HG02610 (cell line): ENCODE measurements at regions not wholly inside any gene's neighbourhood (a gene's known extent, or its start where the extent isn't known, plus 50 kb on each side); places are given as distances from the start of the nearest gene placed in this dataset.
"Not testable (repeated sequence)": the region's sequence is repeated elsewhere in the genome, so short reads cannot be mapped to it uniquely, and the experiment has no call there.

Source experiments
- ATAC-seq: cut with Tn5 transposase; IDR thresholded peaks from one replicate; pipeline ENCODE4 v1.9.1; 2021; ENCODE audit warnings: mild to moderate bottlenecking, moderate library complexity; ENCODE audit not compliant: unreplicated experiment

- no peak for ATAC-seq
These were observed 66.1 kb downstream of the RBMX2 start for GRCh38 chrX:130467936-130468335.

DNA sequence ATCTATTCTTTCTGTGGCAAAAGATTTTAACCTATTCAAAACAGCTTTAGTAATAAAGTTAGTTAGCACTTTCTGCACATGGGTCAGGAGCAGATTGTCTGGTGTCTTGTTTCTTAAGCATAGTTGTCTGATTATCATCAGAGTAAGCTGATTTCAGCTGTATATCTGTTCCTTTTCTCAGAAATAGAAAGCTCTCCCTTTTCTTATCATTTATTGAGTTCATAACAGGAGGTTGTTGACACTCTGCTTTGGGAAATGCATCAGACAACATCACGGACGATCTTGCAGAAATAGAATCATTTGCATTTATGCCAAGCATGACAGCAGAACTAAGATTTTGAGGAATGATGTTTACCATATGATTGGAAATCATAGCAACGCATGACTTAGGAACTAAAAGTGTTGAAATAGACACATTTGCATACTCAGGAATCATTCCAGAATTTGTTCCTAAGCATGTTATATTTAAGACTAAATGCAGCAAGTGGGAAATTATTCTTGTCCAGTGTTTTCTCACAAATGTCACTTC is 66.7 kb downstream of the RBMX2 start:
- no peak for ATAC-seq

DNA sequence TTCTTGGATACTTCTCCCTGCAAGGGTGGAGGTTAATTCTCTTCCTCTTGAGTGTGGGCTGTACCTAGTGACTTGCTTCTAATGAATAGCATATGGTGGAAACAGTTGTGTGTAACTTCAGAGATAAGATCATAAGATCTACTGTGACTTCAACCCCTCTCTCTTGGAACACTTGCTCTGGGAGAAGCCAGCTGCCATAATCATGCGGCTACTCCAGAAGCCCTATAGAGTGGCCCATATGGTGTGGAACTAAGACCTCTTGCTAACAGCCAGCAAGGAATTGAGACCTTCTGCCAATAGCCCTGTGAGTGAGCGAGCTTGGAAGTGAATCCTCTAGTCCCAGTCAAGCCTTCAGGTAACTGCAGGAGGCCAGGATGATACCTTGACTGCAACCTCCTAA is 81.1 kb downstream of the RBMX2 start:
- ATAC-seq: no peak

DNA sequence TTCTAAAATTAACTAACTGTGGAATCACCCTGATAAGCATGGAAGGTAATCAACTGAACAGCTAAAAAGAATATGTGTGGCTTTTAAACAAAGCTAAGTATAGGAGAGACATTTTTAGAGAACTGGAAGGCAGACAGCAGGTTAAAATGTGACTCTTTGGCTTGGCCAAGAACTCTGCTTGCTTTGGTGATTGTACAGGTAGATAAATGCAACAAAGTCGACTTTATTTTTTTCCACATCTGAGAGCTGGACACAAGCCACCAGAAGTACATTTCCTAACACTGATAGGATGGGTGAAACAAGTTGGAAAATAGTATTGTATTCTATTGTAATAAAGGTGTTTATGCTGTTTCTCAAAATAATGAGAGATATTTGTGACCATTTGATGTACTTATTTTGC is 84.1 kb downstream of the RBMX2 start:
- ATAC-seq: no peak

GRCh38 chrX:130495502-130495901 is 93.7 kb downstream of the RBMX2 start:
- ATAC-seq: not testable (repeated sequence)

GRCh38 chrX:130497531-130497930 is 95.7 kb downstream of the RBMX2 start:
- no peak for ATAC-seq

DNA sequence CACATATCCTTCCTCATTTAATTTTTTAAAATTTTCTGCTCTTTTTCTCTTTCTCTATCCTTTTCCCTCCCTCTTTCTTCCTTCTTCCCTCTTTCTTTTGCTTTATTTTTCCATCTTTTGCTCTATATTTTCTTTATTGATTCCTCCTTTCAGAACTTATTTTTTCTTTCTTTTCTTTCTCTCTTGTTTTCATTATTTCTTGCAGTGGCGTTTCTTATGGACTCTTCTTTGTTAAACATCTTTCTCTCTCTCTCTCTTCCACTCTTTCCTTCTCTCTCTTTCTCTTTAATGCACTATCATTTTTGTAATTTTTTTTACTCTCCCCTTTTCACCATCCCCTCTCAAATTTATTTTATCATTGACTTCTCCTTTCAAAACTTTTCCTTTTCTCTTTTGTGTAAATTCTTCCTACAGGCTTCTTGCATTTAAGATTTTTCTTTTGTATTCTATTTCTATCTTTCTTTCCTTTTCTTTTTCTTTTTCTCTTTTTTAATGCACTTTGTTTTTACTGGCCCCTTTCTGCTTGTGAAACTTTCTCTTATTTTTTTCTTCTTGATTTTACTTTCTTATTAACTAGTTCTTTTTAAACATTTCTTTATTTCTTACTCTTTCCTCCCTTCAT is 97.0 kb downstream of the RBMX2 start:
- no peak for ATAC-seq

DNA sequence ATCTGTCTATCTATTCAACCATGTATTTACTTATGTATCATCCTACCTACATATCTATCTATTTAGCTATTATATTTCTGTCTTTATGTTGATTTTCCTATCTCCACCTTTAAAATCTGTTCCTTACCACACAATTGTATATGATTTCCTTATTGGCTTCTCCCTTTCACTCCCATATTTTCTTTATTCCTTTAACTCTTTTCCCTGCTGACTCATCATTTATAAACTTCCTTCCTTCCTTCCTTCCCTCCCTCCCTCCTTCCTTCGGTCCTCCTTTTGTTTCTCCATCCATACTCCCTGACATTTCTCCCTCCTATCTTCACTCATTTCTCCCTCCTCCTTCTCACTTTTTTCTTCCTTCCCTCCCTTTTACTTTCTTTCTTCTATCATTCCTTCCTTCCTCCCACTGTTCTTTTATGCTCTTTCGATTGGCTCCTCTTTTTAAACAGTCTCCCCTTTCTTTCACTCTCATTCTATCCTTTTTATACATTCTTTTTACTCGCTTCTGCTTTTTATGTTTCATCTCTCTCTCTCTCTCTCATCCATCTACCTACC is 100.3 kb downstream of the RBMX2 start:
- ATAC-seq: no peak

GRCh38 chrX:130504019-130504418 is 102.2 kb downstream of the RBMX2 start:
- ATAC-seq: no peak

GRCh38 chrX:130507015-130507414 is 105.2 kb downstream of the RBMX2 start:
- no peak for ATAC-seq

GRCh38 chrX:130512534-130512933 is 110.7 kb downstream of the RBMX2 start:
- not testable (repeated sequence) for ATAC-seq

DNA sequence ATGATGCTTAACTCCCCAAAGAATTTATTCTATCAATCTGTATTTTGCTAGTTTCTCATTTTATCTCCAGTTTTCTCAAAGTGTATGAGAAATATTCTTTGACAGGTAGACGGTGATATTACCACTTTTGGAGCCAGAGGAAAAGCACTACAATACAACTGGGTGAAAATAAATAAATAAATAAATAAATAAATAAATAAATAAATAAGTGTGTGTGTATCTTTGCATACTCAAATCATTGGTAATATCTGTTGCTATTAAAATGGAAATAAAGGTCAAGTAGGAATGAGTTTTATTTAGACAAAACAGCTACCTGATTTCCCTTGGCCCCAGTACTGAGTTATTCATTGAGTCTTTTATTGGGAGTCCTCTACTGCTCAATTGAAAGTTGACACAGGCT is 114.3 kb downstream of the RBMX2 start:
- ATAC-seq: no peak

- no peak for ATAC-seq
These were observed 121.9 kb downstream of the RBMX2 start for GRCh38 chrX:130523460-130524394.

- no peak for ATAC-seq
These were observed 122.8 kb downstream of the RBMX2 start for GRCh38 chrX:130524476-130525194.

DNA sequence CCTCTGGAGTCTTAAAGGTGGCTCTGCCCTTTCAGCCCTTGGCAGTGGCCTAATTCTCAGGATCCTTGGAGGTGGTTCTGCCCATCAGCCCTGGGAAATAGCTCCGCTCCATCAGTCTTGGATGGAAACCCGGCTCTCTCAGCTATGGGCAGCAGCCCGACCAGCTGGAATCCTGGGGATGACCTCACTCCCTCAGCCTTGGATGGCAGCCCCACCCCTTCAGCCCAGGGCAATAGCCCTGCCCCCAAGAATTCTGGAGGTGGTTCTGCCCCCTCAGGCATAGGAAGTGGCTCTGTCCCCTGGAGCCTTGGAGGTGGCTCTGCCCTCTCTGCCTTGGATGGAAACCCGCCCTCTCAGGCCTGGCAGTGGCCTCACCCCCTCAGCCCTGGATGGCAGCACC is 127.7 kb downstream of the RBMX2 start:
- no peak for ATAC-seq

DNA sequence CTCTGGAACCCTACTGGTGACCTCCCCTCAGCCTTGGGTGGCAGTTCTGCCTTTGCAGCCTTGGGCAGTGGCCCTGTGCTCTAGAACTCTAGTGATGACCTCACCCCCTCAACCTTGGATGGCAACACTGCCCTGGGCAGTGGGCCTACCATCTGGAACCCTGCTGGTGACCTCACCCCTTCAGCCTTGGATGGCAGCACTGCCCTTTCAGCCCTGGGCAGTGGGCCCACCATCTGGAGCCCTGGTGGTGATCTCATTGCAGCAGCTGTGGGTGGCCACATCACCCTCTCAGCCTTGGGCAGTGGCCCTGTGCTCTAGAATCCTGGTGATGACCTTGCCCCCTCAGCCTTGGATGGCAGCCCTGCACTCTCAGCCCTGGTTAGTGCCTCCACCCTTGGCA is 129.3 kb downstream of the RBMX2 start:
- ATAC-seq: no peak

- ATAC-seq: no peak
These were observed 138.0 kb downstream of the RBMX2 start for GRCh38 chrX:130539721-130540321.

- no peak for ATAC-seq
These were observed 142.0 kb downstream of the RBMX2 start for GRCh38 chrX:130543603-130544325.

- no peak for ATAC-seq
These were observed 144.0 kb downstream of the RBMX2 start for GRCh38 chrX:130545796-130546195.

DNA sequence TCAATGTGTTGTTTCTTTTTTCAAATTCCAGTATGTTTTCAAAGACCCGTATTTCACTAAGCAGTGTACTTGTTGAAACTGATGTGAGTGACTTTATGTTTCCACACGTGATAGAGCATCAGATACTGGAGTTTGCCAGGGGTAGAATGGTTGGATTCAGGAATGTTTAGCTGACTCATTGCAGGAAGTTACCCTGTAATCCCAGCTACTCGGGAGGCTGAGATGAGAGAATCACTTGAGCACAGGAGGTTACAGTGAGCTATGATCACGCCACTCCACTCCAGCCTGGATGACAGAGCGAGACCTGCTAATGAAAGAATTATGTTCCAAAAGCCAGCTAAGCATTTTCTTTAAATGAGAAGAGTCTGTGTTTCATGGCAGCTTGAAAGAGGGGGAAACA is 147.6 kb downstream of the RBMX2 start:
- not testable (repeated sequence) for ATAC-seq
